SK-N-SH (cell line): ENCODE measurements at regions not wholly inside any gene's neighbourhood (a gene's known extent, or its start where the extent isn't known, plus 50 kb on each side); places are given as distances from the start of the nearest gene placed in this dataset.

Experiments used
- CTCF ChIA-PET: fragments of 300-600, 350-600 bp; formaldehyde crosslinking; extraction: SDS; loops from one replicate; lab custom pipeline; 2021; lab: Yijun Ruan, JAX
- POLR2A ChIA-PET: fragments of 350-600 bp; sonication (Branson Sonifier 250); formaldehyde crosslinking; extraction: SDS; loops from one replicate; lab custom pipeline; 2020; ENCODE audit warnings: antibody characterized with exemption, inconsistent platforms; lab: Yijun Ruan, JAX
- DNase-seq: peaks from one replicate; pipeline ENCODE4 v3.0.0; 2012
- H2AFZ ChIP-seq: fragments of 200-600 bp; sonication (generic); 2 replicates; pipeline ENCODE4 v1.8.1; 2016; ENCODE audit warnings: antibody characterized with exemption, mild to moderate bottlenecking, low read depth
- H3F3A ChIP-seq: fragments of 200-600 bp; sonication (generic); replicated peaks from 2 replicates; pipeline ENCODE3; 2016; ENCODE audit warnings: antibody characterized with exemption, mild to moderate bottlenecking; ENCODE audit not compliant: insufficient read depth
- H3K27ac ChIP-seq, 2 experiments: fragments of 200-500 bp in 1 of 2; fragments of 200-600 bp in 1 of 2; sonication (Bioruptor generic) in 1 of 2; sonication (generic), shearing (Covaris generic) in 1 of 2; 2 replicates each; pipeline versions ENCODE4 v1.5.1 to v1.6.1; 2014 to 2016; ENCODE audit warnings: low read depth in 2 of 2, inconsistent platforms in 1 of 2, low read length in 1 of 2, mild to moderate bottlenecking in 1 of 2, mixed read lengths in 1 of 2
- H3K27me3 ChIP-seq: fragments of 200-600 bp; sonication (generic), shearing (Covaris generic); 2 replicates; pipeline ENCODE4 v1.6.1; 2016; ENCODE audit warnings: mixed run types; ENCODE audit not compliant: insufficient read depth
- H3K36me3 ChIP-seq, 2 experiments: fragments of 200-500 bp in 1 of 2; fragments of 200-600 bp in 1 of 2; sonication (Bioruptor generic) in 1 of 2; sonication (generic) in 1 of 2; replicated peaks in 1 of 2; 2 replicates each; pipeline versions ENCODE3 to v1.5.1; 2014 to 2016; ENCODE audit warnings: low read length in 1 of 2, mild to moderate bottlenecking in 1 of 2; ENCODE audit not compliant: insufficient read depth in 2 of 2, control insufficient read depth in 1 of 2
- H3K4me1 ChIP-seq, 2 experiments: fragments of 200-500 bp in 1 of 2; fragments of 200-600 bp in 1 of 2; sonication (Bioruptor generic) in 1 of 2; sonication (generic), shearing (Covaris generic) in 1 of 2; 2 replicates each; pipeline versions ENCODE4 v1.5.1 to v1.6.1; 2014 to 2016; ENCODE audit warnings: low read depth in 1 of 2, low read length in 1 of 2, mixed run types in 1 of 2; ENCODE audit not compliant: insufficient read depth in 2 of 2, control insufficient read depth in 1 of 2
- H3K4me2 ChIP-seq: fragments of 200-600 bp; sonication (generic), shearing (Covaris generic); 2 replicates; pipeline ENCODE4 v1.6.1; 2017; ENCODE audit warnings: mixed run types
- H3K4me3 ChIP-seq, 2 experiments: fragments of 200-500 bp in 1 of 2; fragments of 200-600 bp in 1 of 2; sonication (Bioruptor generic) in 1 of 2; sonication (generic), shearing (Covaris generic) in 1 of 2; 2 replicates each; pipeline versions ENCODE4 v1.5.1 to v1.8.1; 2014 to 2016; ENCODE audit warnings: low read depth in 2 of 2, inconsistent platforms in 1 of 2, low read length in 1 of 2, mild to moderate bottlenecking in 1 of 2, mixed read lengths in 1 of 2, moderate library complexity in 1 of 2
- H3K79me2 ChIP-seq: fragments of 200-600 bp; sonication (generic); 2 replicates; pipeline ENCODE4 v1.8.1; 2017; ENCODE audit warnings: mild to moderate bottlenecking; ENCODE audit not compliant: insufficient read depth
- H3K9ac ChIP-seq: fragments of 200-600 bp; sonication (generic); 2 replicates; pipeline ENCODE4 v1.6.1; 2017; ENCODE audit warnings: mixed run types
- H3K9me2 ChIP-seq: fragments of 200-600 bp; sonication (generic); 2 replicates; pipeline ENCODE4 v1.6.1; 2017; ENCODE audit warnings: mixed run types
- H3K9me3 ChIP-seq: fragments of 200-600 bp; sonication (generic); 2 replicates; pipeline ENCODE4 v1.6.1; 2017; ENCODE audit warnings: mixed run types, mild to moderate bottlenecking, moderate library complexity
- H4K20me1 ChIP-seq: fragments of 200-600 bp; sonication (generic); 2 replicates; pipeline ENCODE4 v1.6.1; 2017; ENCODE audit warnings: mild to moderate bottlenecking, mixed run types; ENCODE audit not compliant: insufficient read depth
- ELF1 ChIP-seq: IDR thresholded peaks from 2 replicates; pipeline ENCODE4 v1.4.0; 2012
- EP300 ChIP-seq, 2 experiments: IDR thresholded peaks; 2 replicates each; pipeline versions ENCODE4 v1.4.0 to v1.6.1; 2012; ENCODE audit warnings: borderline replicate concordance in 1 of 2, low read depth in 1 of 2, low read length in 1 of 2
- FOXJ3 ChIP-seq: sonication (generic); formaldehyde crosslinking; IDR thresholded peaks from 2 replicates; pipeline ENCODE4 v1.5.1; 2020; ENCODE audit warnings: mild to moderate bottlenecking, missing genetic modification reagents
- GABPA ChIP-seq: IDR thresholded peaks from 2 replicates; pipeline ENCODE4 v1.4.0; 2012; ENCODE audit warnings: low read depth, mild to moderate bottlenecking
- JUND ChIP-seq: IDR thresholded peaks from 2 replicates; pipeline ENCODE4 v1.4.0; 2012
- NRF1 ChIP-seq: IDR thresholded peaks from 2 replicates; pipeline ENCODE4 v1.6.1; 2012; ENCODE audit warnings: low read depth, mild to moderate bottlenecking, low read length
- POLR2AphosphoS5 ChIP-seq: IDR thresholded peaks from 2 replicates; pipeline ENCODE4 v1.6.1; 2012; ENCODE audit warnings: low read depth, low read length
- RCOR1 ChIP-seq: fragments of 150-350 bp; IDR thresholded peaks from 2 replicates; pipeline ENCODE4 v1.6.1; 2017; ENCODE audit warnings: antibody characterized with exemption, low read length
- RFX5 ChIP-seq: IDR thresholded peaks from 2 replicates; pipeline ENCODE4 v1.6.1; 2012; ENCODE audit warnings: mild to moderate bottlenecking, improper control_type of control experiment, low read length
- SIN3A ChIP-seq: IDR thresholded peaks from 2 replicates; pipeline ENCODE4 v1.6.1; 2012; ENCODE audit warnings: low read depth, mild to moderate bottlenecking, low read length, moderate library complexity, borderline replicate concordance
- SMC3 ChIP-seq: IDR thresholded peaks from 2 replicates; pipeline ENCODE4 v1.6.1; 2012; ENCODE audit warnings: low read depth, low read length, improper control_type of control experiment
- TCF12 ChIP-seq: IDR thresholded peaks from 2 replicates; pipeline ENCODE4 v1.4.0; 2012
- WGBS: methylation state at CpG from one replicate; pipeline ENCODE4 v1.1.6; 2017; ENCODE audit warnings: low lambda C conversion rate; 5-methylcytosine and 5-hydroxymethylcytosine counted together
- TF ChIP-seq, protein P1 (sequence below): IDR thresholded peaks from 2 replicates; pipeline ENCODE4 v1.4.0; 2012; ENCODE audit warnings: low read depth
- TF ChIP-seq, protein P2 (sequence below): IDR thresholded peaks from 2 replicates; pipeline ENCODE4 v1.4.0; 2012; ENCODE audit warnings: low read depth, borderline replicate concordance
- TF ChIP-seq, protein P3 (sequence below): fragments of 150-350 bp; IDR thresholded peaks from 2 replicates; pipeline ENCODE4 v1.6.1; 2016; ENCODE audit warnings: mild to moderate bottlenecking, low read depth, low read length

DNA sequence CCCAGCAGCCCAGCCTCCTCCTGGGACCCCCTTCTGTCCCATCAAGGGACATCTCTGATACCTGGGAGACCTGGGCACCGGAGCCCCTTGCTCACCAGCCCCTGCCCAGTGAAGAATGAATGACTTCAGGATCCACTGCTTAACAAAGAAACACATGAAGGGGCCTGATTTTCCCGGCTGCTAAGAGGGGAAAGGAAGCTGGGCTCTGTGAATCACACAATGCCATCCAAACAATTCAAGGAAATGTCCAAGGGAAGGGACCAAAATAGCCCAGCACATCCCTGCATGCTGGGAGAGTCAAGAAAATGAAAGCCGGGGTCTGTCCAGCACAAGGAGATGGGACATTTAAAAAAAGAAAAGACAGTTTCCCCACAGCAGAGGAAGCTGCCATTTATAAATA lies 128.7 kb upstream of the JCAD start:
- no peak for TF ChIP-seq SMC3
- H2AFZ ChIP-seq, result peak overlapping the region; percentile 66; the same call in 1 of the 2 replicates
- H3F3A ChIP-seq, result peaks cover 31% of the 10 kb centered on the region
- H3K4me3 ChIP-seq, result no peak overlapping the region
- H3K79me2 ChIP-seq, result no peaks in the 10 kb centered on the region
- H3K27ac ChIP-seq, result peak overlapping the region in 1 of 2 experiments; percentile 68; a peak in 2 of 4 replicates
- peak overlapping the region; percentile 55; the same call in 1 of the 2 replicates for H3K9ac ChIP-seq
- no peak for DNase-seq
- POLR2A ChIA-PET, result no interaction called here
- H3K9me3 ChIP-seq, result no peaks in the 10 kb centered on the region
- H3K4me2 ChIP-seq, result peak overlapping the region; percentile 50
- peaks cover under 1 to 43% of the 10 kb centered on the region in 2 experiments; a peak in 3 of 4 replicates for H3K4me1 ChIP-seq
- CTCF ChIA-PET, result no interaction called here
- H3K9me2 ChIP-seq, result no peaks in the 10 kb centered on the region
- WGBS, result 50% methylated on average over 2 of the region's 3 CpGs
- H3K36me3 ChIP-seq, result no peaks in the 10 kb centered on the region
- no peaks in the 10 kb centered on the region for H3K27me3 ChIP-seq
- no peaks in the 10 kb centered on the region for H4K20me1 ChIP-seq

DNA sequence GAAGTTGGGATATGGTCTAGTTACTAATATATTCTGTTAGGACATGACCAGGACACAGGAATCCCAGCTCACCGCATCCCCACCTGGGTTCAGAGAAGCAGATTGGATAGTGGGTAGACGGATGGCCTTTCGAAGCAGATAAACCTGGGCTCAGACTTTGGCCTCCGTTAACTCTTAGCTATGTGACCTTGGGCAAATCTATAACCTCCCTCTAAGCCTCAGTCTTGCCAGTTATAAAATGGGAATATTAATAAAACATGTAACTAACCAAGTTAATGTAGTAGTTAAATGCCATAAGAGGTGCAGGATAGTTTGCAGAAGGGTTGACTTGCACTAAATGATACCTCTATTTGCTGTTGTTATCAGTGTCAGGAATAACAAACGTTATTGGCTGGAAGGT lies 127.6 kb upstream of the JCAD start:
- no peaks in the 10 kb centered on the region for H3K9me3 ChIP-seq
- TF ChIP-seq ELF1, result no peak
- TF ChIP-seq EP300 (IDR thresholded peaks at IDR 0.05; ENCODE audit: borderline replicate concordance in 1 of 2, low read depth in 1 of 2, low read length in 1 of 2), result no peak
- TF ChIP-seq, protein P1, sequence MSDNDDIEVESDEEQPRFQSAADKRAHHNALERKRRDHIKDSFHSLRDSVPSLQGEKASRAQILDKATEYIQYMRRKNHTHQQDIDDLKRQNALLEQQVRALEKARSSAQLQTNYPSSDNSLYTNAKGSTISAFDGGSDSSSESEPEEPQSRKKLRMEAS, result no peak
- TF ChIP-seq POLR2AphosphoS5, result no peak
- no peak for TF ChIP-seq RFX5
- no peak for TF ChIP-seq JUND
- TF ChIP-seq, protein P2, sequence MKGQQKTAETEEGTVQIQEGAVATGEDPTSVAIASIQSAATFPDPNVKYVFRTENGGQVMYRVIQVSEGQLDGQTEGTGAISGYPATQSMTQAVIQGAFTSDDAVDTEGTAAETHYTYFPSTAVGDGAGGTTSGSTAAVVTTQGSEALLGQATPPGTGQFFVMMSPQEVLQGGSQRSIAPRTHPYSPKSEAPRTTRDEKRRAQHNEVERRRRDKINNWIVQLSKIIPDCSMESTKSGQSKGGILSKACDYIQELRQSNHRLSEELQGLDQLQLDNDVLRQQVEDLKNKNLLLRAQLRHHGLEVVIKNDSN, result no peak
- no peak for TF ChIP-seq GABPA
- TF ChIP-seq RCOR1, result no peak
- no peak for TF ChIP-seq TCF12
- no peak for TF ChIP-seq FOXJ3 (CRISPR knock-in tag)
- TF ChIP-seq SIN3A, result no peak
- TF ChIP-seq, protein P3, sequence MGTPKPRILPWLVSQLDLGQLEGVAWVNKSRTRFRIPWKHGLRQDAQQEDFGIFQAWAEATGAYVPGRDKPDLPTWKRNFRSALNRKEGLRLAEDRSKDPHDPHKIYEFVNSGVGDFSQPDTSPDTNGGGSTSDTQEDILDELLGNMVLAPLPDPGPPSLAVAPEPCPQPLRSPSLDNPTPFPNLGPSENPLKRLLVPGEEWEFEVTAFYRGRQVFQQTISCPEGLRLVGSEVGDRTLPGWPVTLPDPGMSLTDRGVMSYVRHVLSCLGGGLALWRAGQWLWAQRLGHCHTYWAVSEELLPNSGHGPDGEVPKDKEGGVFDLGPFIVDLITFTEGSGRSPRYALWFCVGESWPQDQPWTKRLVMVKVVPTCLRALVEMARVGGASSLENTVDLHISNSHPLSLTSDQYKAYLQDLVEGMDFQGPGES, result no peak
- no peak for TF ChIP-seq NRF1
- TF ChIP-seq, all 33 proteins: peak for 0
- Histone ChIP-seq H2AFZ (peak overlapping the region; percentile 47; the same call in 1 of the 2 replicates), H3K4me2 (peak overlapping the region; percentile 60), H3K9ac (peak overlapping the region; percentile 50; the same call in 1 of the 2 replicates), H3F3A (peaks cover 42% of the 10 kb centered on the region), H3K27me3 (no peaks in the 10 kb centered on the region), H3K27ac (peak overlapping the region in 1 of 2 experiments; percentile 97; a peak in 2 of 4 replicates), H3K4me3 (no peak overlapping the region), H3K4me1 (peaks cover 10 to 47% of the 10 kb centered on the region in 2 experiments; a peak in 3 of 4 replicates), H3K79me2 (no peaks in the 10 kb centered on the region), H3K36me3 (no peaks in the 10 kb centered on the region), H3K9me2 (no peaks in the 10 kb centered on the region), H4K20me1 (no peaks in the 10 kb centered on the region)
- 91% methylated on average over 5 of the region's 5 CpGs for WGBS
- CTCF ChIA-PET, result interaction anchor here (1.0 kb wide), 1 partner anchor 189 kb away, joined by 3 read pairs; no protein-coding TSS in a partner anchor
- POLR2A ChIA-PET, result no interaction called here
- no peak for DNase-seq
